ENCODE measurements at regions not wholly inside any gene's neighbourhood (a gene's known extent, or its start where the extent isn't known, plus 50 kb on each side); places are given as distances from the start of the nearest gene placed in this dataset.

- DNase-seq (ENCODE audit: low spot score) = no peak
- TF ChIP-seq CTCF (IDR thresholded peaks at IDR 0.05; ENCODE audit: poor library complexity, severe bottlenecking) = no peak
- Histone ChIP-seq H3K9me3 (ENCODE audit: severe bottlenecking) (no peaks in the 10 kb centered on the region), H3K4me1 (ENCODE audit: insufficient read depth, poor library complexity, severe bottlenecking) (no peaks in the 10 kb centered on the region), H3K27ac (ENCODE audit: poor library complexity, severe bottlenecking) (no peak overlapping the region), H3K36me3 (ENCODE audit: low read depth) (no peaks in the 10 kb centered on the region), H3K27me3 (ENCODE audit: insufficient read depth, poor library complexity, severe bottlenecking) (peaks cover 3% of the 10 kb centered on the region), H3K4me3 (ENCODE audit: severe bottlenecking) (no peak overlapping the region)
- ATAC-seq (ENCODE audit: low read depth) = no peak
Measured at GRCh38 chr3:71912839-71913495, 128.0 kb upstream of the PROK2 start.

- Histone ChIP-seq H3K9me3 (ENCODE audit: severe bottlenecking) (no peaks in the 10 kb centered on the region), H3K4me1 (ENCODE audit: insufficient read depth, poor library complexity, severe bottlenecking) (no peaks in the 10 kb centered on the region), H3K4me3 (ENCODE audit: severe bottlenecking) (no peak overlapping the region), H3K27me3 (ENCODE audit: insufficient read depth, poor library complexity, severe bottlenecking) (peaks cover 3% of the 10 kb centered on the region), H3K36me3 (ENCODE audit: low read depth) (no peaks in the 10 kb centered on the region), H3K27ac (ENCODE audit: poor library complexity, severe bottlenecking) (no peak overlapping the region)
- DNase-seq (ENCODE audit: low spot score) = no peak
- no peak for ATAC-seq (ENCODE audit: low read depth)
- no peak for TF ChIP-seq CTCF (IDR thresholded peaks at IDR 0.05; ENCODE audit: poor library complexity, severe bottlenecking)
Measured at GRCh38 chr3:71910108-71910507, 125.2 kb upstream of the PROK2 start.

- no peaks in the 10 kb centered on the region for H3K4me1 ChIP-seq (ENCODE audit: insufficient read depth, poor library complexity, severe bottlenecking)
- DNase-seq (ENCODE audit: low spot score) = no peak
- no peak for ATAC-seq (ENCODE audit: low read depth)
- no peak overlapping the region for H3K4me3 ChIP-seq (ENCODE audit: severe bottlenecking)
- H3K27ac ChIP-seq (ENCODE audit: poor library complexity, severe bottlenecking) = no peak overlapping the region
- H3K9me3 ChIP-seq (ENCODE audit: severe bottlenecking) = no peaks in the 10 kb centered on the region
- H3K27me3 ChIP-seq (ENCODE audit: insufficient read depth, poor library complexity, severe bottlenecking) = peaks cover 3% of the 10 kb centered on the region
- TF ChIP-seq CTCF (IDR thresholded peaks at IDR 0.05; ENCODE audit: poor library complexity, severe bottlenecking) = no peak
- H3K36me3 ChIP-seq (ENCODE audit: low read depth) = no peaks in the 10 kb centered on the region
Measured at GRCh38 chr3:71907996-71908395, 123.0 kb upstream of the PROK2 start.

- no peak for ATAC-seq (ENCODE audit: low read depth)
- no peak for DNase-seq (ENCODE audit: low spot score)
- TF ChIP-seq CTCF (IDR thresholded peaks at IDR 0.05; ENCODE audit: poor library complexity, severe bottlenecking) = no peak
- Histone ChIP-seq H3K4me1 (ENCODE audit: insufficient read depth, poor library complexity, severe bottlenecking) (no peaks in the 10 kb centered on the region), H3K9me3 (ENCODE audit: severe bottlenecking) (no peaks in the 10 kb centered on the region), H3K36me3 (ENCODE audit: low read depth) (no peaks in the 10 kb centered on the region), H3K4me3 (ENCODE audit: severe bottlenecking) (no peak overlapping the region), H3K27me3 (ENCODE audit: insufficient read depth, poor library complexity, severe bottlenecking) (peaks cover 3% of the 10 kb centered on the region), H3K27ac (ENCODE audit: poor library complexity, severe bottlenecking) (no peak overlapping the region)
Measured at GRCh38 chr3:71906976-71907375, 122.0 kb upstream of the PROK2 start.

GRCh38 chr3:71905426-71905825 lies 120.5 kb upstream of the PROK2 start:
- H3K4me1 ChIP-seq (ENCODE audit: insufficient read depth, poor library complexity, severe bottlenecking) = no peaks in the 10 kb centered on the region
- no peaks in the 10 kb centered on the region for H3K9me3 ChIP-seq (ENCODE audit: severe bottlenecking)
- TF ChIP-seq CTCF (IDR thresholded peaks at IDR 0.05; ENCODE audit: poor library complexity, severe bottlenecking) = no peak
- no peaks in the 10 kb centered on the region for H3K36me3 ChIP-seq (ENCODE audit: low read depth)
- DNase-seq (ENCODE audit: low spot score) = no peak
- peaks cover 3% of the 10 kb centered on the region for H3K27me3 ChIP-seq (ENCODE audit: insufficient read depth, poor library complexity, severe bottlenecking)
- ATAC-seq (ENCODE audit: low read depth) = no peak
- no peak overlapping the region for H3K27ac ChIP-seq (ENCODE audit: poor library complexity, severe bottlenecking)
- no peak overlapping the region for H3K4me3 ChIP-seq (ENCODE audit: severe bottlenecking)
